Skeletal muscle tissue (tissue), 3 donors: ENCODE measurements at regions not wholly inside any gene's neighbourhood (a gene's known extent, or its start where the extent isn't known, plus 50 kb on each side); places are given as distances from the start of the nearest gene placed in this dataset.
"Not testable (repeated sequence)": the region's sequence is repeated elsewhere in the genome, so short reads cannot be mapped to it uniquely, and the experiment has no call there.

Experiments used
- H3K27ac ChIP-seq: one replicate; pipeline ENCODE4 v1.7.0; 2013; ENCODE audit warnings: mild to moderate bottlenecking, low read depth, low read length, inconsistent platforms
- H3K27me3 ChIP-seq, 3 donors: one replicate each; pipeline ENCODE4 v1.7.0; 2013; ENCODE audit warnings: low read length in 3 of 3; ENCODE audit not compliant: control insufficient read depth in 3 of 3, insufficient read depth in 3 of 3
- H3K36me3 ChIP-seq, 3 donors: one replicate each; pipeline ENCODE4 v1.7.0; 2013; ENCODE audit warnings: low read length in 3 of 3; ENCODE audit not compliant: control insufficient read depth in 3 of 3, insufficient read depth in 3 of 3
- H3K4me1 ChIP-seq, 3 donors: one replicate each; pipeline ENCODE4 v1.7.0; 2013; ENCODE audit warnings: low read length in 3 of 3, mild to moderate bottlenecking in 3 of 3; ENCODE audit not compliant: control insufficient read depth in 3 of 3, insufficient read depth in 3 of 3
- H3K4me3 ChIP-seq, 3 donors: one replicate each; pipeline ENCODE4 v1.7.0; 2013; ENCODE audit warnings: low read length in 3 of 3
- H3K9ac ChIP-seq, 3 donors: one replicate each; pipeline ENCODE4 v1.7.0; 2013; ENCODE audit warnings: low read length in 3 of 3, mild to moderate bottlenecking in 3 of 3, moderate library complexity in 2 of 3, low read depth in 1 of 3
- H3K9me3 ChIP-seq, 3 donors: one replicate each; pipeline ENCODE4 v1.7.0; 2013; ENCODE audit warnings: low read length in 3 of 3; ENCODE audit not compliant: control insufficient read depth in 3 of 3
- donor health status: Osteomylitis.

GRCh38 chr9:10875752-10876151 is 262.9 kb upstream of the PTPRD start:
- no peak overlapping the region for H3K27ac ChIP-seq
- H3K36me3 ChIP-seq, result no peaks in the 10 kb centered on the region
- no peak overlapping the region for H3K9ac ChIP-seq
- H3K9me3 ChIP-seq, result peaks cover 0 to 3% (median 0%) of the 10 kb centered on the region in 3 donors
- no peaks in the 10 kb centered on the region for H3K4me1 ChIP-seq
- no peak overlapping the region for H3K4me3 ChIP-seq
- no peaks in the 10 kb centered on the region for H3K27me3 ChIP-seq

- Histone ChIP-seq H3K36me3 (no peaks in the 10 kb centered on the region), H3K4me1 (no peaks in the 10 kb centered on the region), H3K9me3 (peaks cover 0 to 3% (median 0%) of the 10 kb centered on the region in 3 donors), H3K27ac (no peak overlapping the region), H3K4me3 (no peak overlapping the region), H3K9ac (no peak overlapping the region), H3K27me3 (no peaks in the 10 kb centered on the region)
Measured at GRCh38 chr9:10876333-10876732, 263.5 kb upstream of the PTPRD start.

- H3K9ac ChIP-seq, H3K4me1 ChIP-seq, H3K4me3 ChIP-seq, H3K27me3 ChIP-seq, H3K36me3 ChIP-seq, H3K27ac ChIP-seq, H3K9me3 ChIP-seq: not testable (repeated sequence)
Measured at GRCh38 chr9:10890266-10890665, 277.5 kb upstream of the PTPRD start.

DNA sequence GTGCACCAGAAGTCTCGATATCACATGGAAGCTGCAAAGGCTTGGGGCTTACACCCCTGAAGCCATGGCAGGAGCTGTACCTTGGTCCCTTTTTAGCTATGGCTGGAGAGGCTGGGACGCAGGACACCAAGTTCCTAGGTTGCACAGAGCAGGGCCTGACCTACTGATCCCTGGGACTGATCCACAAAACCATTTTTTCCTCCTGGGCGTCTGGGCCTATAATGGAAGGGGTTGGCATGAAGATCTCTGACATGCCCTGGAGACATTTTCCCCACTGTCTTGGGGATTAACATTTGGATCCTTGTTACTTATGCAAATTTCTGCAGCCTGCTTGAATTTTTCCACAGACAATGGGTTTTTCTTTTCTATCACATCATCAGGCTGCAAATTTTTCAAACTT is 286.7 kb upstream of the PTPRD start:
- no peaks in the 10 kb centered on the region for H3K27me3 ChIP-seq
- H3K4me3 ChIP-seq, result no peak overlapping the region
- H3K9ac ChIP-seq, result no peak overlapping the region
- H3K9me3 ChIP-seq, result peaks cover 0 to 2% (median 0%) of the 10 kb centered on the region in 3 donors
- H3K4me1 ChIP-seq, result no peaks in the 10 kb centered on the region
- no peak overlapping the region for H3K27ac ChIP-seq
- H3K36me3 ChIP-seq, result no peaks in the 10 kb centered on the region

DNA sequence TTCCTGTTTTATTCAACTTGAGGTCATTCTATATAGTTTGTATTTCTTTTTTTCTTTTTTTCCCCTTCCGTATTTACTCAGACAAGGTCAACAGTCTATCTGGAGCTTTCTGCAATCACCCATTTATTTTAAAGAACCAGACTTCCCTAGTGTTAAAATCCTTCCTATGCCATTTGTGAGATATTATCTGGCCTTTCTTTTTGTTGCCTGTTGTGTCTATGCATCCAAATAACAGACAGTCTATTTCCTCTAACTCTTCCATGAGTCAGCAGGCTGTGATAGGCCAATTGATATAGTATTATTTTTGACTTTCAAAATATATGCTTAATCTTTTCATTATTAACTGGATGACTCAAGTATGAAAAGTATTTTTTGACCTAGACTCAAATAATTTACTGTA is 291.2 kb upstream of the PTPRD start:
- H3K9me3 ChIP-seq, result peaks cover 0 to 2% (median 0%) of the 10 kb centered on the region in 3 donors
- H3K4me3 ChIP-seq, result no peak overlapping the region
- H3K36me3 ChIP-seq, result no peaks in the 10 kb centered on the region
- no peaks in the 10 kb centered on the region for H3K4me1 ChIP-seq
- H3K27me3 ChIP-seq, result no peaks in the 10 kb centered on the region
- no peak overlapping the region for H3K9ac ChIP-seq
- no peak overlapping the region for H3K27ac ChIP-seq

DNA sequence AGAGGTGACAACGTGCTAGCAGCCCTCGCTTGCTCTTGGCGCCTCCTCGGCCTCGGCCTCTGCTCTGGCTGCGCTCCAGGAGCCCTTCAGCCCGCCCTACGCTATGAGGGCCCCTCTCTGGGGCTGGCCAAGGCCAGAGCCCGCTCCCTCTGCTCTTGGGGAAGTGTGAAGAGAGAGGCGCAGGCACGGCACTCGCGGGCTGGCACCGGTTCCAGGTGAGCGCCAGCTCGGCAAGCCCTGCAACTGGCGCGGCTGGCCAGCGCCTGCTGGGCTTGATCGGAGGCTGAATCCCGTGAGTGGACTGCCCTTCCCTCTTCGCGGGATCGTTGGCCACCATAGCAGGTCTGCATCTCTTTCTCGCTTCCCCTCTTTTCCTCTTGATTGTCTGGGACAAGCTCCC is 298.0 kb upstream of the PTPRD start:
- H3K4me1 ChIP-seq, result no peaks in the 10 kb centered on the region
- no peaks in the 10 kb centered on the region for H3K9me3 ChIP-seq
- no peaks in the 10 kb centered on the region for H3K27me3 ChIP-seq
- H3K9ac ChIP-seq, result no peak overlapping the region
- no peak overlapping the region for H3K4me3 ChIP-seq
- H3K27ac ChIP-seq, result no peak overlapping the region
- no peaks in the 10 kb centered on the region for H3K36me3 ChIP-seq

GRCh38 chr9:10911373-10911772 is 298.6 kb upstream of the PTPRD start:
- no peaks in the 10 kb centered on the region for H3K27me3 ChIP-seq
- no peak overlapping the region for H3K4me3 ChIP-seq
- no peak overlapping the region for H3K27ac ChIP-seq
- no peaks in the 10 kb centered on the region for H3K9me3 ChIP-seq
- H3K4me1 ChIP-seq, result no peaks in the 10 kb centered on the region
- no peaks in the 10 kb centered on the region for H3K36me3 ChIP-seq
- no peak overlapping the region for H3K9ac ChIP-seq

GRCh38 chr9:10917001-10917400 is 304.2 kb upstream of the PTPRD start:
- no peaks in the 10 kb centered on the region for H3K36me3 ChIP-seq
- H3K9me3 ChIP-seq, result no peaks in the 10 kb centered on the region
- no peak overlapping the region for H3K27ac ChIP-seq
- H3K9ac ChIP-seq, result no peak overlapping the region
- no peaks in the 10 kb centered on the region for H3K4me1 ChIP-seq
- H3K27me3 ChIP-seq, result no peaks in the 10 kb centered on the region
- H3K4me3 ChIP-seq, result no peak overlapping the region

- H3K9ac ChIP-seq, result no peak overlapping the region
- no peaks in the 10 kb centered on the region for H3K36me3 ChIP-seq
- H3K4me3 ChIP-seq, result no peak overlapping the region
- no peaks in the 10 kb centered on the region for H3K4me1 ChIP-seq
- H3K27ac ChIP-seq, result no peak overlapping the region
- no peaks in the 10 kb centered on the region for H3K9me3 ChIP-seq
- no peaks in the 10 kb centered on the region for H3K27me3 ChIP-seq
Measured at GRCh38 chr9:10921671-10922070, 308.9 kb upstream of the PTPRD start.

DNA sequence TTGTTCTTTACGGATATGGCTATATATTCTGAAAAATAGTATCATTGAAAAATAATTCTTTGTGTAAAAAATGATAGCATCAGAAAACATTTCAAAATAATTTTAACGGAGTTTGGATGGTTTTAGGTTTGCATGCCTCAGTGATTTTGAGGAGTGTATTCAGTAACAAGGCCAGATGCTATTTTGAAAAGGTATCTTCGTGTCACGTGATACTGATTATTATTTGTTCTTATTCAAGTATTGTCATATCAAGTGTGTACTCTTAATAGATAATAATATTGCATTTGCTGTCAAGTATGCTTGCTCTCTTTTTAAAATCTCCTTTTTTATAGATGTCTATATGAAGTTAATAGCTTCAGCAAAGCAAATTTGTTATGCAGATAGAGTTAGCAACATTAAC is 313.1 kb upstream of the PTPRD start:
- Histone ChIP-seq H3K4me3 (no peak overlapping the region), H3K9me3 (no peaks in the 10 kb centered on the region), H3K27ac (no peak overlapping the region), H3K4me1 (no peaks in the 10 kb centered on the region), H3K9ac (no peak overlapping the region), H3K36me3 (no peaks in the 10 kb centered on the region), H3K27me3 (no peaks in the 10 kb centered on the region)

GRCh38 chr9:10928372-10928771 is 315.6 kb upstream of the PTPRD start:
- no peaks in the 10 kb centered on the region for H3K4me1 ChIP-seq
- no peaks in the 10 kb centered on the region for H3K27me3 ChIP-seq
- H3K9ac ChIP-seq, result no peak overlapping the region
- no peak overlapping the region for H3K27ac ChIP-seq
- no peaks in the 10 kb centered on the region for H3K36me3 ChIP-seq
- no peaks in the 10 kb centered on the region for H3K9me3 ChIP-seq
- H3K4me3 ChIP-seq, result no peak overlapping the region
